HG02610 (cell line): ENCODE measurements at regions not wholly inside any gene's neighbourhood (a gene's known extent, or its start where the extent isn't known, plus 50 kb on each side); places are given as distances from the start of the nearest gene placed in this dataset.
"Not testable (repeated sequence)": the region's sequence is repeated elsewhere in the genome, so short reads cannot be mapped to it uniquely, and the experiment has no call there.

ENCODE experiments used
- ATAC-seq: cut with Tn5 transposase; IDR thresholded peaks from one replicate; pipeline ENCODE4 v1.9.1; 2021; ENCODE audit warnings: mild to moderate bottlenecking, moderate library complexity; ENCODE audit not compliant: unreplicated experiment

- no peak for ATAC-seq
These were observed 383.4 kb downstream of the USP25 start for GRCh38 chr21:16113052-16113715.

GRCh38 chr21:16115461-16115860, 385.7 kb downstream of the USP25 start:
- no peak for ATAC-seq

DNA sequence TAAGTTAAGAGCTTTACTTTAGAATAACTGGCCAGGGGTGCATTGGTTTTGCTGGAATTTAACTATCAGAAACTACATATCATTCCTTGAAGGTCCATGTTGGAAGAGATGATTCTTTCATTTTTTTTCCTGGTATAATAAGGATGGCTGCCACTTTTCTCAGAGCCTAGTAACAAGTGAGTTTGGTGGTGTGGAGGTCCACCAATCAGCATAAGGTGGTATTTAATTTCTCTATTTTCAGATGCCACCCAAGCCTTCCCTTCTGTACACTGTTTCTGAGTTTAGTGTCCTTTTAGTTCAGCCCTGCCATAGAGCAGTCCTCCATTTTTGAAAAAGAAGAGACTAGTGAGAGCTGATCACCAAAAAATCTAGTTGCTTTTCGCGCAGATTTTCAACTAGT, 386.3 kb downstream of the USP25 start:
- ATAC-seq = no peak

GRCh38 chr21:16116798-16117197, 387.0 kb downstream of the USP25 start:
- ATAC-seq = no peak

DNA sequence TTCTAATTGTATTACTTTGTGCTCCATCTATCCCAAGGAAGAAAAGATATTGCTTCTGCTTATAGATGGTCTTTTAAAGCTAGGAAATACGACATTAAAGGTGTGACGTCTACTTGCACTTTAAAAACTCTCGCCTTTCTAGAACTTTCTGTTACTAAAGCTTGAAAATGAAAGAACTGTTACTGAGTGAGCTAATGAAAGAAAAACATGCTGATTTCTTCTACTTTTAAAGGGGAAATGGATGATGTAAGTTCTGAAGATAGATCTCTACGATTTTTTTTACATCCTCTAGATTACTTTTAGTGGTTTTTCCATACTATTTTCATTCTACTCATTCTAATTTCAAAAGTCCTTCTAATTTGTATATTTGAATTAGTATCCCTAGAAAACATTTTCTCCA, 387.5 kb downstream of the USP25 start:
- no peak for ATAC-seq

DNA sequence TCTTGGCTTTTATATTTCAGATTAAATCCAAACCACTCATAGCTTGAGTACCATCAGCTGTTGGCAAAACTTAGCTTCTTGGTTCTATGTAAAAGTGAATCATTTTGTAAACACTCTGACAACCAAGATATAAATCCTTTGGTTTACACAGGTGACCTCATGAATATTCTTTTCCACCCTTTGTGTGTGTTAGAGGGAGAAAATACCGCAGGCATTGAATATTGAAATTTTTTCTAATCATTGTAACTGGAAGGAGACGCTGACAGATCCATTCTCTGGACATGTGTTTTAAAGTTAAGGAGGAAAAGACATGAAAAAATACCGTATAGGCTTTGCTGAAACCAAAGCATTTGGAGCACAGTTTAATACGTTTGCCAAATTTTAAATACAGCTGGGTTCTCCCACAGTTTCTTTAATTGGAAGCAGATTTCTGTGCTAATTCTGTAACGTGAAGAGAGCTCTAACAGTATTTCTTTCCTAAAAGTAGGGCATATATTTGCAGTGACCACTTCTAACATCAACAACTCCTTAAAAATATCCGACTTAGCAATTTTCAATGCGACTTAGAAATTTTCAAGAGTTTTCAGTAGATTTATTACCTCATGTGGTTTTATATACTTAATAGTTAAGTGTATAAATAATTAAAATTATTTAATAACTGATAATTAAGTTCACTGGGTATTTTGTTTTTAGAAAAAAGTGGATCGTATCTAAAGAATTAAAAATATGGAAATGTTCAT, 388.2 kb downstream of the USP25 start:
- no peak for ATAC-seq

GRCh38 chr21:16124378-16125138, 394.8 kb downstream of the USP25 start:
- no peak for ATAC-seq

DNA sequence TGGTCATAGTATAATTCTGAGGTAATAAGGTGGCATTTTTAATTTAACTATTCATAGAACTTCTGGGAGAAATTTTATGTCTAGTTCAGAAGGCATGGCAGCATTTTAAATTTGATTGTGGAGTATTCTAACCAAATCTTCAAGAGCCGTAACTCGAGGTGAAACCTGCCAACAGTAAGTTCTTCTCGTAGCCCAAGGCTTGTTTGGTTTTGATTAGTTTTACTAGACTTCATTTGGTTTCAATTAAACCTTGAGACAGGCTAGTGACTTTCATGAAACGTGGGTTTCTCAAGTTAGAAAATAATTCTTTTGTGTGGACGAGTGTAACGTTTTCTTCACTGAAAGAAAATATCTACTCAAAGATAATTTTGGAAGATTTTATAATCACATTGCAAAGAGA, 395.5 kb downstream of the USP25 start:
- no peak for ATAC-seq

- ATAC-seq = not testable (repeated sequence)
These were observed 402.7 kb downstream of the USP25 start for GRCh38 chr21:16132453-16132852.

GRCh38 chr21:16133248-16133647, 403.5 kb downstream of the USP25 start:
- ATAC-seq = no peak

- ATAC-seq = no peak
These were observed 404.4 kb downstream of the USP25 start for GRCh38 chr21:16134134-16134533.

DNA sequence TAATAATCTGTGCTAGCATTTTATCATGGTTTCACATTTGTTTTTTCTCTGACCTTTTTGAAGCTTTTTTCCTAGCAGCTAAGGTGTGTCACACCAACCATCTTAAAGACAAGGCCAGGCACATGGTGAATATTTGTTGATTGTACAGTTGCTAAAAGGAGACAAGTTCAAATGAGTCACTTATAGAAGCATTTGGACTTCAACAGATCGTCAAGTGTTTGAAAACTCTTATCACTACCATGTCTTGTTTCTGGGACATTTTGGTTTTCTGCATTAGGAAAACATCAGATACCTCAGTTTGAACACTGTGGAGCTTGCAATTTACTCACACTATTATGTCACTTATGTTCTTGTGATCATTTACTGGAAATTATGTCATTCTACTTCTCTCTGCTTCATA, 407.3 kb downstream of the USP25 start:
- ATAC-seq = no peak

- no peak for ATAC-seq
These were observed 415.3 kb downstream of the USP25 start for GRCh38 chr21:16145052-16145451.

DNA sequence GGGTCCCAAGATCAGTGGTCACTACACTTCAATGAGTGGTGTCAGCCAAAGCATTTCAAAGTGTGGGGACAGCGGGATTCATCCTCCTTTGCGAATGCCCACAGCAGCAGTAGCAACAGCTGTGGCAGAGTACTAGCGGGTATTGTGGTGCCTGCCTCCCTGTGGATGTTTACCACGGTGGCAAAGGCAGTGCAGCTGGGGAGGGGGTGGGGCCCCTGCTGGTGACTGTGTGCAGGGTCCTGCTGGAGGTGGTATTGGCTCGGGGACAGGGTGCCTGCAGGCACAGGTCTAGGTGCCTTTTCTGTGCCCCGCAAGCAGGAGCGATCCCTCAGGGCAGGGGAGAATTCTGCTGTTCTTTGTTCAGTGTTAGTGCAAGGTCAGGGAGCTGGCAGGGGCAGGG, 415.7 kb downstream of the USP25 start:
- no peak for ATAC-seq

- ATAC-seq = no peak
These were observed 424.5 kb downstream of the USP25 start for GRCh38 chr21:16154321-16154720.

DNA sequence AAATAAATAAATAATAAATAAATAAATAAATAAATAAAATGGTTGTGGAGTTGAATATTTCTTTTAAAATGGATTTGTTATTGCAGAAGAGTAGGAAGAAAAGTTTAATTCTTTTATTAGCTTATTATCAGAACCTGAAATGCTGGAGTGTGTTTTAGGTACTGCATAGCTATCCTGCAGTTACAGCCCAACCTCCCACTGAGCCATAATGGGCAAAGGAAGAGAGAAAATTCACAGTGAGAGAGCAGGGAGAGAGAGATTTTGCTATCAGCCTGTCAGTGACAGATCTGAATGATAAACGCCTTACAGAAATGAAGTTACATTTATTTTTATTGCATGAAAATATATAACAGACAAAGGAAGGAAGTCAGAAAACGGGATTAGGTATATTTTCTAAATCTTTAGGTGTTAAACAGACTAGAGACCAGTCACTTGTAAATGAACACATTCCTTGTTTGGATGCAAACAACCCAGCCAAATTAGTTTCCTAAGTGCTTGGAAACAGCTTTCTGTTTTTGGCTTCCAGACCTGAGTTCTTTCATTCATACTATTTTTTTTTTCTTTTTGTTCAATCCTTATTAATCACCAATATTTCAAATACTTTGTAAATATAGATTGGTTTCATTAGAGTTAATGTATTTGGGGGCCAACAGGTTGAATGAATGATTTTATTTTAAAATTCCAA, 425.3 kb downstream of the USP25 start:
- ATAC-seq = no peak

DNA sequence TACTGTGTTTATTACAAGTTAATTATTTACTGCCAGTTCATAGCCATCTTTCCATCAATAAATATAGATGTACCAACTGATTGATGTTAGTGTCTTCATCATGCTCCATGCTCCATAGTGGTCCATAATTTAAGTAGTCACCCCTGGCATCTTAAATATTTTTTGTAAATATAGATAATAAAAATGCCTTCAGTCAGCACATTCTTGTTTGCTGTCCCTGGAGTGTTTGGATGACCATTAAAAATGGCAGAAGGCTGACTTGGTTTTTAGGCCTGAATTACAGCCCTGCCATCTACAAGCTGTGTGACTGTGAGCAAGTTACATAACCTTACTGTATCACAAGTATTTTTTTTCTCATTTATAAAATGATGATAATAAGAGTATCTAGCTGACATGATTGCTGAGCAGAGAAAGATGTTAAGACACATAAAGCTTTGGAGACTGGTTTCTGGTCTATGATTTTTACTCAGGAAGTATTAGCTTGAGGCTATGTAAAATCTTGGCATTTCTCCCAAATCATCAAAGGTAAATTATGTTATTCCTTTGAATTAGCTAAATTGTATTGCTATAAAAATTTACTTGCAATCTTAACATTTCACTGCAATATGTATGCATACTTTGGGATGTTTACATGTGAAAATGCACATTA, 427.2 kb downstream of the USP25 start:
- no peak for ATAC-seq

GRCh38 chr21:16159213-16159970, 429.6 kb downstream of the USP25 start:
- no peak for ATAC-seq

DNA sequence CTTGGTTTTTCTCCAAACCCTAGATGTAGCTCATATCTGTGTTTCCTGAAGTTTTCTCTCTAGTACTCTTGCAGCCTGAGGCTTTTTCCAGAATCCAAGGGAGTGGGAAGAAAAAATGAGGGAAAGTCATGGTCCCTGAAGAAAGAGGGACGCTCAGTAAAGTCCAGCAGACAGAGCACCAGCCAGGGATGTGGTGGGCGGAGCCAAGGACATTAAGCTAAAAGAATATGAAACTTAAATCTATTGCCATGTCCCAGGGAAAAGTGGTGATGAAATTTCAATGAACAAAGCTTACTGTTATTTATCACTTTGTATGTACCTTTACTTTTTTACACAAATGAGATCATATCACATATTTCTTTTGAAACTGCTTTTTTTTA, 430.2 kb downstream of the USP25 start:
- ATAC-seq = no peak

DNA sequence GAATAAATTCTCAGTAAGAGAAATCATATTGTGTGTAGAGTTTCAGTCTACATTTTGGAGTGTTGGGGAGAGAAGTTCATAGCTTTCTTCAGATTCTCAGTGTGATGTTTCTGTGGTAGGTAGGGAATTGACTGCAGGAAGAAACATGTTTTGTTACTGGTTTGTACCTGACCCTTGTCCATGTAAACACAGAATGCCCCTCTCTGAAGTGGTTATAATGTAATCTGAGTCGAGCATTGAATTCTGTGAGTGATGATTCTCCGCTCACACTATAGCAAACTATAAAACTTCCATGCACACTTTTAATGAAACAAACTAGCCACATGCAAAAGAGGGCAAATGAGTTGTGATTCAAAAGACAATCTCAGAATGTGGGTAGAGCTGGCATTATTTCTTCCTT, 433.2 kb downstream of the USP25 start:
- ATAC-seq = no peak
